SK-N-SH (cell line): ENCODE measurements at regions not wholly inside any gene's neighbourhood (a gene's known extent, or its start where the extent isn't known, plus 50 kb on each side); places are given as distances from the start of the nearest gene placed in this dataset.

ENCODE experiments used
- CTCF ChIA-PET: fragments of 300-600, 350-600 bp; formaldehyde crosslinking; extraction: SDS; loops from one replicate; lab custom pipeline; 2021; lab: Yijun Ruan, JAX
- POLR2A ChIA-PET: fragments of 350-600 bp; sonication (Branson Sonifier 250); formaldehyde crosslinking; extraction: SDS; loops from one replicate; lab custom pipeline; 2020; ENCODE audit warnings: antibody characterized with exemption, inconsistent platforms; lab: Yijun Ruan, JAX
- DNase-seq: peaks from one replicate; pipeline ENCODE4 v3.0.0; 2012
- H2AFZ ChIP-seq: fragments of 200-600 bp; sonication (generic); 2 replicates; pipeline ENCODE4 v1.8.1; 2016; ENCODE audit warnings: antibody characterized with exemption, mild to moderate bottlenecking, low read depth
- H3F3A ChIP-seq: fragments of 200-600 bp; sonication (generic); replicated peaks from 2 replicates; pipeline ENCODE3; 2016; ENCODE audit warnings: antibody characterized with exemption, mild to moderate bottlenecking; ENCODE audit not compliant: insufficient read depth
- H3K27ac ChIP-seq, 2 experiments: fragments of 200-500 bp in 1 of 2; fragments of 200-600 bp in 1 of 2; sonication (Bioruptor generic) in 1 of 2; sonication (generic), shearing (Covaris generic) in 1 of 2; 2 replicates each; pipeline versions ENCODE4 v1.5.1 to v1.6.1; 2014 to 2016; ENCODE audit warnings: low read depth in 2 of 2, inconsistent platforms in 1 of 2, low read length in 1 of 2, mild to moderate bottlenecking in 1 of 2, mixed read lengths in 1 of 2
- H3K27me3 ChIP-seq: fragments of 200-600 bp; sonication (generic), shearing (Covaris generic); 2 replicates; pipeline ENCODE4 v1.6.1; 2016; ENCODE audit warnings: mixed run types; ENCODE audit not compliant: insufficient read depth
- H3K36me3 ChIP-seq, 2 experiments: fragments of 200-500 bp in 1 of 2; fragments of 200-600 bp in 1 of 2; sonication (Bioruptor generic) in 1 of 2; sonication (generic) in 1 of 2; replicated peaks in 1 of 2; 2 replicates each; pipeline versions ENCODE3 to v1.5.1; 2014 to 2016; ENCODE audit warnings: low read length in 1 of 2, mild to moderate bottlenecking in 1 of 2; ENCODE audit not compliant: insufficient read depth in 2 of 2, control insufficient read depth in 1 of 2
- H3K4me1 ChIP-seq, 2 experiments: fragments of 200-500 bp in 1 of 2; fragments of 200-600 bp in 1 of 2; sonication (Bioruptor generic) in 1 of 2; sonication (generic), shearing (Covaris generic) in 1 of 2; 2 replicates each; pipeline versions ENCODE4 v1.5.1 to v1.6.1; 2014 to 2016; ENCODE audit warnings: low read depth in 1 of 2, low read length in 1 of 2, mixed run types in 1 of 2; ENCODE audit not compliant: insufficient read depth in 2 of 2, control insufficient read depth in 1 of 2
- H3K4me2 ChIP-seq: fragments of 200-600 bp; sonication (generic), shearing (Covaris generic); 2 replicates; pipeline ENCODE4 v1.6.1; 2017; ENCODE audit warnings: mixed run types
- H3K4me3 ChIP-seq, 2 experiments: fragments of 200-500 bp in 1 of 2; fragments of 200-600 bp in 1 of 2; sonication (Bioruptor generic) in 1 of 2; sonication (generic), shearing (Covaris generic) in 1 of 2; 2 replicates each; pipeline versions ENCODE4 v1.5.1 to v1.8.1; 2014 to 2016; ENCODE audit warnings: low read depth in 2 of 2, inconsistent platforms in 1 of 2, low read length in 1 of 2, mild to moderate bottlenecking in 1 of 2, mixed read lengths in 1 of 2, moderate library complexity in 1 of 2
- H3K79me2 ChIP-seq: fragments of 200-600 bp; sonication (generic); 2 replicates; pipeline ENCODE4 v1.8.1; 2017; ENCODE audit warnings: mild to moderate bottlenecking; ENCODE audit not compliant: insufficient read depth
- H3K9ac ChIP-seq: fragments of 200-600 bp; sonication (generic); 2 replicates; pipeline ENCODE4 v1.6.1; 2017; ENCODE audit warnings: mixed run types
- H3K9me2 ChIP-seq: fragments of 200-600 bp; sonication (generic); 2 replicates; pipeline ENCODE4 v1.6.1; 2017; ENCODE audit warnings: mixed run types
- H3K9me3 ChIP-seq: fragments of 200-600 bp; sonication (generic); 2 replicates; pipeline ENCODE4 v1.6.1; 2017; ENCODE audit warnings: mixed run types, mild to moderate bottlenecking, moderate library complexity
- H4K20me1 ChIP-seq: fragments of 200-600 bp; sonication (generic); 2 replicates; pipeline ENCODE4 v1.6.1; 2017; ENCODE audit warnings: mild to moderate bottlenecking, mixed run types; ENCODE audit not compliant: insufficient read depth
- CHD2 ChIP-seq: fragments of 150-350 bp; IDR thresholded peaks from 2 replicates; pipeline ENCODE4 v1.6.1; 2018; ENCODE audit warnings: low read length; ENCODE audit not compliant: partially characterized antibody
- ELF1 ChIP-seq: IDR thresholded peaks from 2 replicates; pipeline ENCODE4 v1.4.0; 2012
- EZH2phosphoT487 ChIP-seq: fragments of 200-600 bp; sonication (generic); IDR thresholded peaks from 2 replicates; pipeline ENCODE4 v1.6.1; 2017; ENCODE audit warnings: low read depth, mixed run types, mild to moderate bottlenecking, antibody characterized with exemption, moderate library complexity, borderline replicate concordance
- FOXJ3 ChIP-seq: sonication (generic); formaldehyde crosslinking; IDR thresholded peaks from 2 replicates; pipeline ENCODE4 v1.5.1; 2020; ENCODE audit warnings: mild to moderate bottlenecking, missing genetic modification reagents
- FOXM1 ChIP-seq: IDR thresholded peaks from 2 replicates; pipeline ENCODE4 v1.4.0; 2012; ENCODE audit warnings: low read depth, mild to moderate bottlenecking
- GABPA ChIP-seq: IDR thresholded peaks from 2 replicates; pipeline ENCODE4 v1.4.0; 2012; ENCODE audit warnings: low read depth, mild to moderate bottlenecking
- IRF3 ChIP-seq: fragments of 150-350 bp; IDR thresholded peaks from 2 replicates; pipeline ENCODE4 v1.6.1; 2016; ENCODE audit warnings: mild to moderate bottlenecking, low read depth, low read length
- JUND ChIP-seq: IDR thresholded peaks from 2 replicates; pipeline ENCODE4 v1.4.0; 2012
- MAX ChIP-seq: IDR thresholded peaks from 2 replicates; pipeline ENCODE4 v1.4.0; 2012; ENCODE audit warnings: low read depth
- MEF2A ChIP-seq: IDR thresholded peaks from 2 replicates; pipeline ENCODE4 v1.4.0; 2012; ENCODE audit warnings: low read depth, borderline replicate concordance
- NFIC ChIP-seq: IDR thresholded peaks from 2 replicates; pipeline ENCODE4 v1.4.0; 2012; ENCODE audit warnings: borderline replicate concordance
- NRF1 ChIP-seq: IDR thresholded peaks from 2 replicates; pipeline ENCODE4 v1.6.1; 2012; ENCODE audit warnings: low read depth, mild to moderate bottlenecking, low read length
- PBX3 ChIP-seq: IDR thresholded peaks from 2 replicates; pipeline ENCODE4; 2012
- POLR2AphosphoS5 ChIP-seq: IDR thresholded peaks from 2 replicates; pipeline ENCODE4 v1.6.1; 2012; ENCODE audit warnings: low read depth, low read length
- RAD21 ChIP-seq: IDR thresholded peaks from 2 replicates; pipeline ENCODE4 v1.6.1; 2012; ENCODE audit warnings: mild to moderate bottlenecking, low read length
- TEAD4 ChIP-seq: IDR thresholded peaks from 2 replicates; pipeline ENCODE4 v1.4.0; 2012; ENCODE audit warnings: mild to moderate bottlenecking, borderline replicate concordance; ENCODE audit not compliant: insufficient read depth
- USF2 ChIP-seq: fragments of 150-350 bp; IDR thresholded peaks from 2 replicates; pipeline ENCODE4 v1.6.1; 2017; ENCODE audit warnings: antibody characterized with exemption, low read length, low read depth, borderline replicate concordance
- YY1 ChIP-seq: IDR thresholded peaks from 2 replicates; pipeline ENCODE4 v1.4.0; 2012; ENCODE audit warnings: low read depth, mild to moderate bottlenecking
- WGBS: methylation state at CpG from one replicate; pipeline ENCODE4 v1.1.6; 2017; ENCODE audit warnings: low lambda C conversion rate; 5-methylcytosine and 5-hydroxymethylcytosine counted together
- TF ChIP-seq, protein P1 (sequence below): fragments of 200-600 bp; sonication (generic); IDR thresholded peaks from 2 replicates; pipeline ENCODE4 v1.6.1; 2017; ENCODE audit warnings: antibody characterized with exemption, mild to moderate bottlenecking, moderate library complexity

- DNase-seq: no peak
- no peak overlapping the region for H3K9ac ChIP-seq
- ChIA-PET POLR2A (no interaction called here), CTCF (no interaction called here)
- H3K36me3 ChIP-seq: no peaks in the 10 kb centered on the region
- H3K27ac ChIP-seq: no peak overlapping the region
- no peak overlapping the region for H2AFZ ChIP-seq
- H3K4me1 ChIP-seq: no peaks in the 10 kb centered on the region
- H3F3A ChIP-seq: no peaks in the 10 kb centered on the region
- H3K9me3 ChIP-seq: no peaks in the 10 kb centered on the region
- TF ChIP-seq JUND (no peak), IRF3 (no peak), YY1 (no peak), GABPA (no peak), EZH2phosphoT487 (no peak), MEF2A (no peak), NRF1 (no peak), NFIC (no peak), USF2 (no peak), FOXJ3 (CRISPR knock-in tag) (no peak), CHD2 (no peak), MAX (no peak), ELF1 (no peak), TEAD4 (no peak), POLR2AphosphoS5 (no peak), RAD21 (no peak), PBX3 (no peak), FOXM1 (no peak)
- TF ChIP-seq, protein P1, sequence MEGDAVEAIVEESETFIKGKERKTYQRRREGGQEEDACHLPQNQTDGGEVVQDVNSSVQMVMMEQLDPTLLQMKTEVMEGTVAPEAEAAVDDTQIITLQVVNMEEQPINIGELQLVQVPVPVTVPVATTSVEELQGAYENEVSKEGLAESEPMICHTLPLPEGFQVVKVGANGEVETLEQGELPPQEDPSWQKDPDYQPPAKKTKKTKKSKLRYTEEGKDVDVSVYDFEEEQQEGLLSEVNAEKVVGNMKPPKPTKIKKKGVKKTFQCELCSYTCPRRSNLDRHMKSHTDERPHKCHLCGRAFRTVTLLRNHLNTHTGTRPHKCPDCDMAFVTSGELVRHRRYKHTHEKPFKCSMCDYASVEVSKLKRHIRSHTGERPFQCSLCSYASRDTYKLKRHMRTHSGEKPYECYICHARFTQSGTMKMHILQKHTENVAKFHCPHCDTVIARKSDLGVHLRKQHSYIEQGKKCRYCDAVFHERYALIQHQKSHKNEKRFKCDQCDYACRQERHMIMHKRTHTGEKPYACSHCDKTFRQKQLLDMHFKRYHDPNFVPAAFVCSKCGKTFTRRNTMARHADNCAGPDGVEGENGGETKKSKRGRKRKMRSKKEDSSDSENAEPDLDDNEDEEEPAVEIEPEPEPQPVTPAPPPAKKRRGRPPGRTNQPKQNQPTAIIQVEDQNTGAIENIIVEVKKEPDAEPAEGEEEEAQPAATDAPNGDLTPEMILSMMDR: no peak
- no peaks in the 10 kb centered on the region for H4K20me1 ChIP-seq
- WGBS: 0% methylated on average over 1 of the region's 1 CpG
- H3K27me3 ChIP-seq: no peaks in the 10 kb centered on the region
- no peaks in the 10 kb centered on the region for H3K79me2 ChIP-seq
- no peak overlapping the region for H3K4me3 ChIP-seq
- H3K9me2 ChIP-seq: no peaks in the 10 kb centered on the region
- H3K4me2 ChIP-seq: no peak overlapping the region
Observed at GRCh38 chr2:59968441-59968840, 585.0 kb downstream of the BCL11A start.
